ENCODE measurements at regions not wholly inside any gene's neighbourhood (a gene's known extent, or its start where the extent isn't known, plus 50 kb on each side); places are given as distances from the start of the nearest gene placed in this dataset.

DNA sequence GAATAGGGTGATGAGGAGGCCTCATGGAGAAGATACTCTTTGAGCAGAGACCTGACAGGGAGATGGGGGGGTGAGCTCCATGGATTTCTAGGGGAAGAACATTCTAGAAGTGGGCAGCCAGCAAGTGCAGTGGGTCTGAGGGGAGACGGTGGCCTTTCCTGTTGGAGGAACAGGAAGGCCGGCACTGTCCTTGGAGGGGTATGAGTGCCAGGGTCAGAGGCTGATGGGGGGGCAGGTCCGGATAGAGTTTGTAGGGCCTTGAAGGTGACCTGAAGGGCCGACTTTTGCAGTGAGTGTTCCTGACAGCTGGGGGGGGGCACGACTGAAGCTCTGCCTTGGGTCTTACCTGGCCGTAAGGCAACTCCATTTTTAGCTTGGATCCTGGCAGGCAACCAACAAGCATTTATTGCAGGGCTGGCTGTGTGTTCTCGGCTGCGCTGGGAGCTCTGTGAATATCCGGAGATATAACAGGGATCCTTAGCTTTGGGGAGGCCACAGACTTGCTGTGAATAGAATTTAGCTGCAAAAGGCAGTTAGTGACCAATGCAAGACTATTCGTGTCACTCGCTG lies 130.6 kb downstream of the MRPS6 start (continued):
- TF ChIP-seq, protein P1, sequence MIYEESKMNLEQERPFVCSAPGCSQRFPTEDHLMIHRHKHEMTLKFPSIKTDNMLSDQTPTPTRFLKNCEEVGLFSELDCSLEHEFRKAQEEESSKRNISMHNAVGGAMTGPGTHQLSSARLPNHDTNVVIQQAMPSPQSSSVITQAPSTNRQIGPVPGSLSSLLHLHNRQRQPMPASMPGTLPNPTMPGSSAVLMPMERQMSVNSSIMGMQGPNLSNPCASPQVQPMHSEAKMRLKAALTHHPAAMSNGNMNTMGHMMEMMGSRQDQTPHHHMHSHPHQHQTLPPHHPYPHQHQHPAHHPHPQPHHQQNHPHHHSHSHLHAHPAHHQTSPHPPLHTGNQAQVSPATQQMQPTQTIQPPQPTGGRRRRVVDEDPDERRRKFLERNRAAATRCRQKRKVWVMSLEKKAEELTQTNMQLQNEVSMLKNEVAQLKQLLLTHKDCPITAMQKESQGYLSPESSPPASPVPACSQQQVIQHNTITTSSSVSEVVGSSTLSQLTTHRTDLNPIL (CRISPR knock-in tag; IDR thresholded peaks at IDR 0.05; ENCODE audit: low read depth) = no peak
- no peak for TF ChIP-seq OSR1 (CRISPR knock-in tag; IDR thresholded peaks at IDR 0.05)
- TF ChIP-seq, protein P2, sequence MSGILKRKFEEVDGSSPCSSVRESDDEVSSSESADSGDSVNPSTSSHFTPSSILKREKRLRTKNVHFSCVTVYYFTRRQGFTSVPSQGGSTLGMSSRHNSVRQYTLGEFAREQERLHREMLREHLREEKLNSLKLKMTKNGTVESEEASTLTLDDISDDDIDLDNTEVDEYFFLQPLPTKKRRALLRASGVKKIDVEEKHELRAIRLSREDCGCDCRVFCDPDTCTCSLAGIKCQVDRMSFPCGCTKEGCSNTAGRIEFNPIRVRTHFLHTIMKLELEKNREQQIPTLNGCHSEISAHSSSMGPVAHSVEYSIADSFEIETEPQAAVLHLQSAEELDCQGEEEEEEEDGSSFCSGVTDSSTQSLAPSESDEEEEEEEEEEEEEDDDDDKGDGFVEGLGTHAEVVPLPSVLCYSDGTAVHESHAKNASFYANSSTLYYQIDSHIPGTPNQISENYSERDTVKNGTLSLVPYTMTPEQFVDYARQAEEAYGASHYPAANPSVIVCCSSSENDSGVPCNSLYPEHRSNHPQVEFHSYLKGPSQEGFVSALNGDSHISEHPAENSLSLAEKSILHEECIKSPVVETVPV (CRISPR knock-in tag; IDR thresholded peaks at IDR 0.05) = no peak
- no peak for TF ChIP-seq ZNF70 (CRISPR knock-in tag; IDR thresholded peaks at IDR 0.05)
- TF ChIP-seq ARNTL (CRISPR knock-in tag; IDR thresholded peaks at IDR 0.05; ENCODE audit: borderline replicate concordance, low read depth) = no peak
- no peak for TF ChIP-seq TCF4 (CRISPR knock-in tag; IDR thresholded peaks at IDR 0.05; ENCODE audit: borderline replicate concordance)
- no peak for TF ChIP-seq ZNF565 (CRISPR knock-in tag; conservative IDR thresholded peaks at IDR 0.05; ENCODE audit: low read depth)
- TF ChIP-seq GLIS3 (CRISPR knock-in tag; IDR thresholded peaks at IDR 0.05) = no peak

DNA sequence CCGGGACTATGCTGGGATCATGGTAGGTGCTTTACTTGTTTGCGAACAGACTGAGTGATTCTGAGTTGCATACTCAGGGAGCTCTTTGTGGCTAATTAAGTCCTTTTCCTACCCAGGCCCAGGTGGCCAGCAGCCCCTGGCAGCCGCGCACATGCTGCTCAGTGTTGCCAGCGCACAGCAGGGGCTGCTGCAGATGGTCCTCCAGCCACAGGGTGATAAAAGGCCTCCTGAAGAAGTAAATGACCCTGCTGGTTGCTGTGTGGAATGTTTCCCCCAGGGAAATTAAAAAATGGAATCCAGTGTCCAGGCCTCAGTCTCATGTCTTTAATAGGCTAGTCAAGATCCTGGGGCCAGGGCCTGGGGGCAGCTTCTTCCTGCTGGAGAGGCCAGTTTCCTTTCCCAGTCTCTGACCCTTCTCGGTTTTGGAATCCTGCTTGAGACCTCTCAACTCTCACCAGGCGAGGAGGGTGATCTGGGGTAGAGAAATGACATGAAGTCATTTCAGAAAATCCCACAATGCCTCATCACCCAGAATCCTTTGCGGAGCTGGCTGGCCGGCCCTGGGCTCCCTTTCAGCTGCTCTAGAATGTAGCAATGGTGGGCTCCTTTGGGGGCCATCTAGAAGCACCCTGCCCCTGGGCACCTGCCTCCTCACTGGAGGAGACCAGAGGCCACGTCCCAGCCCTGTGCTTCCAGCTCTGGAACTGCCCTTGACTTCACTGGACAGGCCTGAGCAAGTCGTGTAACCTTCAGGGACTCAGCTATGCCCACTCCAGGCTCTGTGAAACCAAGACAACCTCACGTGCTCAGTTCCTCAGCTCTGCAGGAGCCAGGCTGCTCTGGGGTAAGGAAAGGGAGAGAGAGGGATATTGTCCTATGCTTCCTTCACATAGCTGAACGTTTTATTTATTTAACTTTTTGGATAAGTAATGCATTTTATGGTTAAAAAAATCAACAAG lies 131.4 kb downstream of the MRPS6 start:
- TF ChIP-seq ARNTL (CRISPR knock-in tag; IDR thresholded peaks at IDR 0.05; ENCODE audit: borderline replicate concordance, low read depth) = no peak
- no peak for TF ChIP-seq OSR1 (CRISPR knock-in tag; IDR thresholded peaks at IDR 0.05)
- TF ChIP-seq, protein P1 (CRISPR knock-in tag; IDR thresholded peaks at IDR 0.05; ENCODE audit: low read depth) = no peak
- TF ChIP-seq POU6F1 (CRISPR knock-in tag; IDR thresholded peaks at IDR 0.05; ENCODE audit: borderline replicate concordance, low read depth) = no peak
- TF ChIP-seq ISL1 (CRISPR knock-in tag; IDR thresholded peaks at IDR 0.05) = no peak
- TF ChIP-seq ZC3H10 (CRISPR knock-in tag; IDR thresholded peaks at IDR 0.05) = no peak
- peak; percentile 37; the same call in 1 of the 2 replicates for TF ChIP-seq TCF4 (CRISPR knock-in tag; IDR thresholded peaks at IDR 0.05; ENCODE audit: borderline replicate concordance)
- ATAC-seq = no peak

DNA sequence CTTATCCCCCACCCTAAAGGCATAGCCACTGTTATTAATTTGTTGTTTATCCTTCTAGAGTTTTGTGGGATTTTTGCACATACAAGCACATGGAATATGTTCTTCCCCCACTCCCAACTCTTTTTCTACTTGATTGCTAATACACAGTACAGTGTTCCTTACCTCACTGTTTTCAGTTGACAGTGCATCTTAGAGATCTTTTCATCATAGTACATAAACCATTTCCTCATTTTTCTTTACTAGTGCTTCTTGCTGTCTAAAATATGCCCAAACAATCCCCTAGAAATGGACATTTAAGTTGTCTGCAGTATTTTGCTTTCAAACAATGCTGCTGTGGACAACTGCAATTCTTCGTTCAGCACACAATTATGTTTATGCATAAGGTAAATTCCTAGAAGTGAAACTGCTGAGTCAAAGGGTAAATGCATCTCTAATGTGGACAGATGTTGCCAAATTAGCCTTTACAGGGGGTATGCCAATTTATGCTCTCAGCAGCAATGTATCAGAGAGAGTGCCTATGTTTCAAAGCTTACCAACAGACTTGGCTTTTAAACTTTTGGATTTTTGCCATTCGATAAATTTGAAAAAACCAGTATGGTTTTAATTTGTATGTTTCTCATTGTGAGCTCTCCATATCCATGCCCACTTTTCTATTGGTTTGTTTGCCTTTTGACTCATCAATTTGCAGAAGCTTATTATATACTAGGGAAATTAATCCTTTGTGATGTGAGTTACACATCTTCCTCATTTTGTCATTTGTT lies 132.6 kb downstream of the MRPS6 start:
- ATAC-seq = peak; percentile 46
- TF ChIP-seq GLIS3 (CRISPR knock-in tag; IDR thresholded peaks at IDR 0.05) (no peak), ZNF565 (CRISPR knock-in tag; conservative IDR thresholded peaks at IDR 0.05; ENCODE audit: low read depth) (no peak), POU6F1 (CRISPR knock-in tag; IDR thresholded peaks at IDR 0.05; ENCODE audit: borderline replicate concordance, low read depth) (no peak), BACH2 (CRISPR knock-in tag; IDR thresholded peaks at IDR 0.05; ENCODE audit: borderline replicate concordance) (no peak), TSHZ2 (CRISPR knock-in tag; IDR thresholded peaks at IDR 0.05) (no peak), ZFP3 (CRISPR knock-in tag; IDR thresholded peaks at IDR 0.05) (no peak), ZC3H10 (CRISPR knock-in tag; IDR thresholded peaks at IDR 0.05) (no peak), SNAI2 (CRISPR knock-in tag; IDR thresholded peaks at IDR 0.05) (no peak), TCF4 (CRISPR knock-in tag; IDR thresholded peaks at IDR 0.05; ENCODE audit: borderline replicate concordance) (no peak)
- TF ChIP-seq, protein P2 (CRISPR knock-in tag; IDR thresholded peaks at IDR 0.05) = no peak

Data from SK-N-SH treated with all-trans-retinoic acid at 6 μM for 48 hours (cell line).